DND-41 (cell line): ENCODE measurements at regions not wholly inside any gene's neighbourhood (a gene's known extent, or its start where the extent isn't known, plus 50 kb on each side); places are given as distances from the start of the nearest gene placed in this dataset.
"Not testable (repeated sequence)": the region's sequence is repeated elsewhere in the genome, so short reads cannot be mapped to it uniquely, and the experiment has no call there.

ENCODE experiments used
- ATAC-seq: fragments of 200-7000 bp; cut with Tn5 transposase; 3 replicates; pipeline ENCODE4 v1.9.1; 2021; ENCODE audit warnings: low read depth; ENCODE audit not compliant: insufficient read depth
- DNase-seq: peaks from one replicate; pipeline ENCODE4 v3.0.0-alpha.2; 2020
- H2AFZ ChIP-seq: 2 replicates; pipeline ENCODE4 v1.6.0; 2012; ENCODE audit warnings: low read depth, low read length
- H3K27ac ChIP-seq: 2 replicates; pipeline ENCODE4 v1.5.1; 2012; ENCODE audit warnings: low read length, inconsistent platforms
- H3K27me3 ChIP-seq: fragments of 200-600 bp; sonication (generic); 2 replicates; pipeline ENCODE4 v1.6.0; 2012; ENCODE audit warnings: low read length, mild to moderate bottlenecking, inconsistent platforms; ENCODE audit not compliant: insufficient read depth, poor library complexity
- H3K36me3 ChIP-seq: 2 replicates; pipeline ENCODE4 v1.5.1; 2012; ENCODE audit warnings: low read length, inconsistent platforms; ENCODE audit not compliant: insufficient read depth
- H3K4me1 ChIP-seq: 2 replicates; pipeline ENCODE4 v1.5.1; 2012; ENCODE audit warnings: mild to moderate bottlenecking, low read length; ENCODE audit not compliant: insufficient read depth
- H3K4me2 ChIP-seq: 2 replicates; pipeline ENCODE4 v1.6.0; 2012; ENCODE audit warnings: mild to moderate bottlenecking, moderate library complexity, low read length, inconsistent platforms; ENCODE audit not compliant: insufficient read depth
- H3K4me3 ChIP-seq, 2 experiments: fragments of 200-600 bp in 1 of 2; shearing (Covaris generic) in 1 of 2; 2 replicates each; pipeline ENCODE4 v1.5.1; 2012 to 2016; ENCODE audit warnings: inconsistent platforms in 2 of 2, low read length in 2 of 2, mild to moderate bottlenecking in 2 of 2, low read depth in 1 of 2, moderate library complexity in 1 of 2
- H3K79me2 ChIP-seq: 2 replicates; pipeline ENCODE4 v1.6.0; 2012; ENCODE audit warnings: low read length, inconsistent platforms; ENCODE audit not compliant: insufficient read depth
- H3K9ac ChIP-seq: 2 replicates; pipeline ENCODE4 v1.6.0; 2012; ENCODE audit warnings: low read depth, mild to moderate bottlenecking, inconsistent platforms, low read length, moderate library complexity
- H3K9me3 ChIP-seq: 2 replicates; pipeline ENCODE4 v1.5.1; 2012; ENCODE audit warnings: low read length, moderate library complexity, mild to moderate bottlenecking, inconsistent platforms; ENCODE audit not compliant: insufficient read depth, severe bottlenecking
- H4K20me1 ChIP-seq: 2 replicates; pipeline ENCODE4 v1.6.0; 2012; ENCODE audit warnings: low read length; ENCODE audit not compliant: insufficient read depth
- EZH2 ChIP-seq: IDR thresholded peaks from 3 replicates; pipeline ENCODE4 v1.6.1; 2012; ENCODE audit warnings: borderline replicate concordance, low read depth, mild to moderate bottlenecking, moderate library complexity, low read length, inconsistent platforms; ENCODE audit not compliant: severe bottlenecking
- TF ChIP-seq, protein P1 (sequence below): IDR thresholded peaks from 2 replicates; pipeline ENCODE4 v1.5.1; 2012; ENCODE audit warnings: borderline replicate concordance, low read length, moderate library complexity, mild to moderate bottlenecking; ENCODE audit not compliant: poor library complexity, severe bottlenecking; ENCODE audit errors: extremely low read depth

- Histone ChIP-seq H3K79me2 (no peaks in the 10 kb centered on the region), H3K4me2 (no peak overlapping the region), H4K20me1 (no peaks in the 10 kb centered on the region), H3K9ac (no peak overlapping the region), H3K4me1 (no peaks in the 10 kb centered on the region), H2AFZ (no peak overlapping the region), H3K9me3 (no peaks in the 10 kb centered on the region), H3K27me3 (no peaks in the 10 kb centered on the region), H3K27ac (no peak overlapping the region), H3K4me3 (no peak overlapping the region), H3K36me3 (no peaks in the 10 kb centered on the region)
- ATAC-seq (no peak), DNase-seq (no peak)
- no peak for TF ChIP-seq EZH2
- TF ChIP-seq, protein P1, sequence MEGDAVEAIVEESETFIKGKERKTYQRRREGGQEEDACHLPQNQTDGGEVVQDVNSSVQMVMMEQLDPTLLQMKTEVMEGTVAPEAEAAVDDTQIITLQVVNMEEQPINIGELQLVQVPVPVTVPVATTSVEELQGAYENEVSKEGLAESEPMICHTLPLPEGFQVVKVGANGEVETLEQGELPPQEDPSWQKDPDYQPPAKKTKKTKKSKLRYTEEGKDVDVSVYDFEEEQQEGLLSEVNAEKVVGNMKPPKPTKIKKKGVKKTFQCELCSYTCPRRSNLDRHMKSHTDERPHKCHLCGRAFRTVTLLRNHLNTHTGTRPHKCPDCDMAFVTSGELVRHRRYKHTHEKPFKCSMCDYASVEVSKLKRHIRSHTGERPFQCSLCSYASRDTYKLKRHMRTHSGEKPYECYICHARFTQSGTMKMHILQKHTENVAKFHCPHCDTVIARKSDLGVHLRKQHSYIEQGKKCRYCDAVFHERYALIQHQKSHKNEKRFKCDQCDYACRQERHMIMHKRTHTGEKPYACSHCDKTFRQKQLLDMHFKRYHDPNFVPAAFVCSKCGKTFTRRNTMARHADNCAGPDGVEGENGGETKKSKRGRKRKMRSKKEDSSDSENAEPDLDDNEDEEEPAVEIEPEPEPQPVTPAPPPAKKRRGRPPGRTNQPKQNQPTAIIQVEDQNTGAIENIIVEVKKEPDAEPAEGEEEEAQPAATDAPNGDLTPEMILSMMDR: no peak
These were observed 543.3 kb downstream of the ZBBX start for GRCh38 chr3:166836836-166837235.

DNA sequence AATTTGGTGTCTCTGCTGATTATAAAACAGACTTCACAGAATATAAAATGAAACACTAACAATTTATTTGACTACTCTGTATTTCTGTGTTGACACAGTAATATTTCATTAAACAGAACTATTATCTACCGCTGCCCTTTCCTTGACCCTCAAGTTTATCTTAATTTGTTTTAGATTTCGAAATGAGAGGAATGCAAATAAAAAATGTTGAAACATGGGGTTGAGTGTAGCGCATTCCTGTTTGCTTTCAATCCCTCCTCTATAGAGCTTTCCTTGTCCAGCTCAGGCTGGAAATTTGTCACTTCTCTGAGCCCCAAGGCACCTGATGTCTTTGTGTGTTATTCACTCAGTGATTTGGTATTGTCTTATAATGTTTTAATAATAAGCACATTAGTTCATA, 550.2 kb downstream of the ZBBX start:
- DNase-seq (no peak), ATAC-seq (no peak)
- Histone ChIP-seq H4K20me1 (no peaks in the 10 kb centered on the region), H3K36me3 (no peaks in the 10 kb centered on the region), H3K27ac (no peak overlapping the region), H3K27me3 (no peaks in the 10 kb centered on the region), H3K9ac (no peak overlapping the region), H3K4me2 (no peak overlapping the region), H3K79me2 (no peaks in the 10 kb centered on the region), H3K9me3 (no peaks in the 10 kb centered on the region), H2AFZ (no peak overlapping the region), H3K4me3 (no peak overlapping the region), H3K4me1 (no peaks in the 10 kb centered on the region)
- TF ChIP-seq, protein P1: no peak
- no peak for TF ChIP-seq EZH2

DNA sequence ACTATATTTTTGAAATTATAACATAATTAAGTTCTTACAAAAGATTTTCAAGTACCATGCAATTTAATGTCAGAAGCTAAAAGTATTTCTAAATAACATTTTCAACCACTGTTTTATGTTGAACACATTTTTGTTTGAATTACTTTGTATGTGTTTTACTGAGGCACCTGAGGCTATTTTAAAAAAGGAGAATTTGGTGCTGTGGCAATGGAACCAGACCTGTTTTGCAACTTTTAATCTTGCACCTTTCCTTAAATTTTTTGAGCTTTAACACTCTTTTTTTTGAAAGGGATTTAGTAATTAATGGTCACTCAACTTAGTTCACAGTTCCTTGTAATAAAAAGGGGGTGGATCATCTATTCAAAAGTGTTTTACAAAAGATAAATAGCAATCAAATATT, 561.6 kb downstream of the ZBBX start:
- DNase-seq: no peak
- Histone ChIP-seq H3K79me2 (no peaks in the 10 kb centered on the region), H4K20me1 (no peaks in the 10 kb centered on the region), H3K4me2 (no peak overlapping the region), H3K27ac (no peak overlapping the region), H2AFZ (no peak overlapping the region), H3K27me3 (no peaks in the 10 kb centered on the region), H3K9ac (no peak overlapping the region), H3K9me3 (no peaks in the 10 kb centered on the region), H3K4me1 (no peaks in the 10 kb centered on the region), H3K36me3 (no peaks in the 10 kb centered on the region), H3K4me3 (no peak overlapping the region)
- no peak for ATAC-seq
- TF ChIP-seq, protein P1: no peak
- no peak for TF ChIP-seq EZH2

DNA sequence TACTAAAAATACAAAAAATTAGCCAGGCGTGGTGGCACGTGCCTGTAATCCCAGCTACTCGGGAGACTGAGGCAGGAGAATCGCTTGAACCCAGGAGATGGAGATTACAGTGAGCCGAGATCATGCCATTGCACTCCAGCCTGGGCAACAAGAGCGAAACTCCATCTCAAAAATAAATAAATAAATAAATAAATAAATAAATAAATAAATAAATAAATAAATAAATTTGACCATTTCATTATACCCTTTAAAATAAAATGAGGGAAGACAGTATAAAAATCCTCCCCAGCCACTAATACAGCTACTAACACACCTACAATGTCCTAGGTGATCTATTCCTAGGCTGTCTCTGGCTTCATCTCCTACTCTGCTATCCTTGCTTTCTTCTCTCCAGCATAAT, 562.8 kb downstream of the ZBBX start:
- H3K9me3 ChIP-seq, H3K27me3 ChIP-seq, H4K20me1 ChIP-seq, H3K4me2 ChIP-seq, H2AFZ ChIP-seq, H3K79me2 ChIP-seq, H3K36me3 ChIP-seq, ATAC-seq, H3K4me1 ChIP-seq, H3K4me3 ChIP-seq, H3K9ac ChIP-seq, H3K27ac ChIP-seq, DNase-seq: not testable (repeated sequence)
